GM12878 (cell line): ENCODE measurements at regions not wholly inside any gene's neighbourhood (a gene's known extent, or its start where the extent isn't known, plus 50 kb on each side); places are given as distances from the start of the nearest gene placed in this dataset.

Source experiments
- ATAC-seq: fragments of 200-7000 bp; cut with Tn5 transposase; 3 replicates; pipeline ENCODE4 v1.9.1; 2020; ENCODE audit warnings: mild to moderate bottlenecking, moderate library complexity
- BruUV-seq: library from RNA; stranded (reverse); fragments of 400-500 nt; replicated peaks from 2 replicates; lab custom pipeline; 2021; lab: Mats Ljungman, UMichigan
- CTCF ChIA-PET: fragments of 300-600 bp; sonication (Branson Sonifier 250); formaldehyde crosslinking; extraction: SDS; loops from one replicate; lab custom pipeline; 2021; ENCODE audit warnings: inconsistent platforms; lab: Yijun Ruan, JAX
- POLR2A ChIA-PET: fragments of 350-600 bp; formaldehyde crosslinking; extraction: SDS; loops from one replicate; lab custom pipeline; 2021; ENCODE audit warnings: inconsistent platforms; lab: Charles Lee
- RAD21 ChIA-PET: fragments of 300-600 bp; sonication (Branson Sonifier 250); formaldehyde crosslinking; loops from one replicate; lab custom pipeline; 2023; ENCODE audit warnings: antibody characterized with exemption; ENCODE audit not compliant: unreplicated experiment; lab: Charles Lee
- SMC1A ChIA-PET: fragments of 300-600 bp; sonication (Branson Sonifier 250); formaldehyde crosslinking; loops from one replicate; lab custom pipeline; 2023; ENCODE audit not compliant: unreplicated experiment, uncharacterized antibody; lab: Charles Lee
- DNase-seq: peaks from one replicate; pipeline ENCODE4 v3.0.0-alpha.2; 2011; ENCODE audit warnings: low read depth, low spot score
- FAIRE-seq: peaks from 3 replicates; lab custom pipeline; 2011; peaks lifted over from hg19 to GRCh38; lab: Jason Lieb, UNC
- H2AFZ ChIP-seq: 2 replicates; pipeline ENCODE4 v1.6.0; 2011; ENCODE audit warnings: low read depth, low read length, control low read depth; ENCODE audit not compliant: control insufficient read depth
- H3K27ac ChIP-seq: 2 replicates; pipeline ENCODE4 v1.5.1; 2011; ENCODE audit warnings: control low read depth; ENCODE audit not compliant: control insufficient read depth, insufficient read depth
- H3K27me3 ChIP-seq, 2 experiments: replicated peaks in 1 of 2; 2 replicates each; pipeline versions ENCODE4 v1.6.0 to v1.6.1; 2011; ENCODE audit warnings: low read length in 1 of 2; ENCODE audit not compliant: control insufficient read depth in 2 of 2, insufficient read depth in 2 of 2
- H3K36me3 ChIP-seq, 2 experiments: 2 replicates each; pipeline ENCODE4 v1.5.1; 2011; ENCODE audit warnings: low read length in 1 of 2; ENCODE audit not compliant: control insufficient read depth in 2 of 2, insufficient read depth in 2 of 2
- H3K4me1 ChIP-seq: 2 replicates; pipeline ENCODE4 v1.6.1; 2011; ENCODE audit warnings: mild to moderate bottlenecking, low read length, moderate library complexity, mixed read lengths; ENCODE audit not compliant: control insufficient read depth, insufficient read depth
- H3K4me2 ChIP-seq: 2 replicates; pipeline ENCODE4 v1.6.0; 2011; ENCODE audit warnings: control low read depth; ENCODE audit not compliant: control insufficient read depth, insufficient read depth
- H3K4me3 ChIP-seq: fragments of 200-600 bp; sonication (generic); 2 replicates; pipeline ENCODE4 v1.5.1; 2016
- H3K79me2 ChIP-seq: 2 replicates; pipeline ENCODE4 v1.6.0; 2011; ENCODE audit warnings: low read length; ENCODE audit not compliant: control insufficient read depth, insufficient read depth
- H3K9ac ChIP-seq: 2 replicates; pipeline ENCODE4 v1.8.0; 2011; ENCODE audit warnings: low read length, control low read depth, mixed read lengths; ENCODE audit not compliant: control insufficient read depth, insufficient read depth
- H3K9me3 ChIP-seq: replicated peaks from 3 replicates; pipeline ENCODE4 v1.5.1; 2011; ENCODE audit warnings: mild to moderate bottlenecking, low read length; ENCODE audit not compliant: control insufficient read depth, insufficient read depth
- H4K20me1 ChIP-seq: 2 replicates; pipeline ENCODE4 v1.6.0; 2011; ENCODE audit not compliant: control insufficient read depth, insufficient read depth
- CBX3 ChIP-seq: fragments of 200-600 bp; sonication (generic); IDR thresholded peaks from 2 replicates; pipeline ENCODE4 v1.6.1; 2016; ENCODE audit warnings: low read depth, borderline replicate concordance
- FOXK2 ChIP-seq: fragments of 450-650 bp; IDR thresholded peaks from 2 replicates; pipeline ENCODE4 v1.6.1; 2017; ENCODE audit warnings: mild to moderate bottlenecking, moderate library complexity
- TCF7 ChIP-seq: IDR thresholded peaks from 2 replicates; pipeline ENCODE4 v1.6.1; 2014; ENCODE audit warnings: antibody characterized with exemption, borderline replicate concordance
- WGBS: methylation state at CpG from one replicate; pipeline ENCODE4 v1.1.6; 2016; ENCODE audit warnings: low lambda C conversion rate; ENCODE audit not compliant: insufficient replicate concordance, insufficient coverage; ENCODE audit errors: missing lambda C conversion rate; 5-methylcytosine and 5-hydroxymethylcytosine counted together
- in situ Hi-C: fragments of 300-500 bp; cut with MboI; formaldehyde crosslinking; loops from 9 replicates; pipeline ENCODE4 v1.14.3; 2018; ENCODE audit warnings: mixed read lengths
- intact Hi-C: fragments of 100-400 bp; cut with micrococcal nuclease; formaldehyde crosslinking; loops from one replicate; pipeline ENCODE4 v1.14.2; 2022; ENCODE audit not compliant: unreplicated experiment
- TF ChIP-seq, protein P1 (sequence below): fragments of 450-650 bp; IDR thresholded peaks from 2 replicates; pipeline ENCODE4 v1.6.1; 2016; ENCODE audit warnings: mild to moderate bottlenecking, moderate library complexity, borderline replicate concordance

DNA sequence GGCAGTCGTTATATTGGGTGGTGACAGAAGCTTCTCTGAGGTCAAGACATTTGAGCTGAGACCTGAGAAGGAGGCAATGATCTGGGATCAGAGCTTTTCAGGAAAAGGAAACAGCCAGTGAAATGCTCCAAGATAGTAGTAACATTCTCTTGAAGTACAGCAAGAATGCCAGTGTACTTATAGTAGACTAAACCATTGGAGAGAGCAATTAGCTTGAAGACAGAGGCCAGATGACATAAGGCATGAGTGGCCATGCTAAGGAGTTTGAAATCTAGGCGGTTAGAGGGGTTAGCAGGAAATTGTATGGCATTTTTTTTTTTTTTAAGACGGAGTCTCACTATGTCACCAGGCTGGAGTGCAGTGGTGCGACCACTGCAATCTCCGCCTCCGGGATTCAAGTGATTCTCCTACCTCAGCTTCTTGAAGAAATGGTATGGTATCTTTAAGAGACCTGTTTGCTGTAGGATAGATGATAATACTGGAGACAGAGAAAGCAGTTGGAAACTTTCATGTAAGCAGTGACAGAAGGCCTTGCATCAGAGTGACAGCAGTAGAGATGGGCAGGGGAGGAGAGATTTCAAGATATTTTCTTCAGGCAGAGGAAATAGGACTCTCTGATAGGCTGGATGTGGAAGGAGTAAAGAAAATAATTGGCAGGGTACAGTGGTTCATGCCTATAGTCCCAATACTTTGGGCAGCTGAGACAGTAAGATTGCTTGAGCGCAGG, 482.2 kb upstream of the PAPPA start:
- Histone ChIP-seq H3K79me2 (no peaks in the 10 kb centered on the region), H3K9me3 (no peaks in the 10 kb centered on the region), H2AFZ (no peak overlapping the region), H3K27ac (no peak overlapping the region), H4K20me1 (no peaks in the 10 kb centered on the region), H3K4me3 (no peak overlapping the region), H3K4me2 (no peak overlapping the region), H3K36me3 (no peaks in the 10 kb centered on the region), H3K9ac (no peak overlapping the region), H3K27me3 (no peaks in the 10 kb centered on the region), H3K4me1 (no peaks in the 10 kb centered on the region)
- BruUV-seq, result no TSS peak
- ChIA-PET POLR2A (interaction anchor here (0.7 kb wide), 1 partner anchor 59 kb away, joined by 4 read pairs; no protein-coding TSS in a partner anchor), RAD21 (no interaction called here), SMC1A (no interaction called here), CTCF (no interaction called here)
- ATAC-seq (no peak), DNase-seq (no peak), FAIRE-seq (no peak)
- in situ Hi-C loops (no loop called here), intact Hi-C loops (no loop called here)
- TF ChIP-seq CBX3, result no peak
- TF ChIP-seq FOXK2, result no peak
- TF ChIP-seq TCF7, result no peak
- TF ChIP-seq, protein P1, sequence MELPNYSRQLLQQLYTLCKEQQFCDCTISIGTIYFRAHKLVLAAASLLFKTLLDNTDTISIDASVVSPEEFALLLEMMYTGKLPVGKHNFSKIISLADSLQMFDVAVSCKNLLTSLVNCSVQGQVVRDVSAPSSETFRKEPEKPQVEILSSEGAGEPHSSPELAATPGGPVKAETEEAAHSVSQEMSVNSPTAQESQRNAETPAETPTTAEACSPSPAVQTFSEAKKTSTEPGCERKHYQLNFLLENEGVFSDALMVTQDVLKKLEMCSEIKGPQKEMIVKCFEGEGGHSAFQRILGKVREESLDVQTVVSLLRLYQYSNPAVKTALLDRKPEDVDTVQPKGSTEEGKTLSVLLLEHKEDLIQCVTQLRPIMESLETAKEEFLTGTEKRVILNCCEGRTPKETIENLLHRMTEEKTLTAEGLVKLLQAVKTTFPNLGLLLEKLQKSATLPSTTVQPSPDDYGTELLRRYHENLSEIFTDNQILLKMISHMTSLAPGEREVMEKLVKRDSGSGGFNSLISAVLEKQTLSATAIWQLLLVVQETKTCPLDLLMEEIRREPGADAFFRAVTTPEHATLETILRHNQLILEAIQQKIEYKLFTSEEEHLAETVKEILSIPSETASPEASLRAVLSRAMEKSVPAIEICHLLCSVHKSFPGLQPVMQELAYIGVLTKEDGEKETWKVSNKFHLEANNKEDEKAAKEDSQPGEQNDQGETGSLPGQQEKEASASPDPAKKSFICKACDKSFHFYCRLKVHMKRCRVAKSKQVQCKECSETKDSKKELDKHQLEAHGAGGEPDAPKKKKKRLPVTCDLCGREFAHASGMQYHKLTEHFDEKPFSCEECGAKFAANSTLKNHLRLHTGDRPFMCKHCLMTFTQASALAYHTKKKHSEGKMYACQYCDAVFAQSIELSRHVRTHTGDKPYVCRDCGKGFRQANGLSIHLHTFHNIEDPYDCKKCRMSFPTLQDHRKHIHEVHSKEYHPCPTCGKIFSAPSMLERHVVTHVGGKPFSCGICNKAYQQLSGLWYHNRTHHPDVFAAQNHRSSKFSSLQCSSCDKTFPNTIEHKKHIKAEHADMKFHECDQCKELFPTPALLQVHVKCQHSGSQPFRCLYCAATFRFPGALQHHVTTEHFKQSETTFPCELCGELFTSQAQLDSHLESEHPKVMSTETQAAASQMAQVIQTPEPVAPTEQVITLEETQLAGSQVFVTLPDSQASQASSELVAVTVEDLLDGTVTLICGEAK, result no peak
- WGBS, result 42% methylated on average over 7 of the region's 7 CpGs
